Breast epithelium (tissue), 4 donors: ENCODE measurements at regions not wholly inside any gene's neighbourhood (a gene's known extent, or its start where the extent isn't known, plus 50 kb on each side); places are given as distances from the start of the nearest gene placed in this dataset.

Experiments
- DNase-seq, 2 donors: peaks; one replicate each; pipeline ENCODE4 v3.0.0-alpha.2; 2019; ENCODE audit warnings: low spot score in 2 of 2
- H3K27ac ChIP-seq, 2 donors: fragments of 200-600 bp; sonication (generic) in 1 of 2; one replicate each; pipeline ENCODE4 v1.5.1; 2016 to 2019; ENCODE audit warnings: mild to moderate bottlenecking in 1 of 2
- H3K27me3 ChIP-seq, 2 donors: fragments of 200-600 bp; sonication (generic) in 1 of 2; one replicate each; pipeline versions ENCODE4 v1.5.1 to v1.6.0; 2017 to 2019; ENCODE audit warnings: control low read depth in 1 of 2, mild to moderate bottlenecking in 1 of 2
- H3K36me3 ChIP-seq: fragments of 200-600 bp; one replicate; pipeline ENCODE4 v1.5.1; 2019
- H3K4me1 ChIP-seq, 2 donors: fragments of 200-600 bp; sonication (generic); one replicate each; pipeline ENCODE4 v1.5.1; 2016 to 2019; ENCODE audit warnings: control low read depth in 1 of 2
- H3K4me3 ChIP-seq, 3 donors: fragments of 200-600 bp; sonication (generic); 1 replicate in 2 of 3; 2 replicates in 1 of 3; pipeline ENCODE4 v1.5.1; 2016 to 2019; ENCODE audit warnings: mild to moderate bottlenecking in 3 of 3, moderate library complexity in 2 of 3
- H3K9me3 ChIP-seq, 2 donors: fragments of 200-600 bp; sonication (generic) in 1 of 2; one replicate each; pipeline ENCODE4 v1.5.1; 2016 to 2019; ENCODE audit warnings: control low read depth in 1 of 2
- CTCF ChIP-seq, 3 donors: fragments of 450-650 bp; IDR thresholded peaks; one replicate each; pipeline ENCODE4 v1.5.1; 2016 to 2017; ENCODE audit warnings: antibody characterized with exemption in 3 of 3, mild to moderate bottlenecking in 3 of 3, moderate library complexity in 3 of 3
- POLR2A ChIP-seq: fragments of 450-650 bp; IDR thresholded peaks from one replicate; pipeline ENCODE4 v1.6.1; 2016; ENCODE audit warnings: antibody characterized with exemption, mild to moderate bottlenecking, moderate library complexity
- POLR2AphosphoS5 ChIP-seq, 3 donors: sonication (generic); formaldehyde crosslinking; IDR thresholded peaks; one replicate each; pipeline ENCODE4 v1.6.1; 2017; ENCODE audit warnings: antibody characterized with exemption in 3 of 3
- intact Hi-C: fragments of 100-400 bp; cut with DNase I; formaldehyde crosslinking; loops from one replicate; pipeline ENCODE4 v1.15.1; 2023; ENCODE audit warnings: low total_unique reads

GRCh38 chr2:66694087-66694860, 259.3 kb downstream of the MEIS1 start:
- intact Hi-C loops = no loop called here
- no peaks in the 10 kb centered on the region for H3K4me1 ChIP-seq

GRCh38 chr2:66695226-66695735, 260.4 kb downstream of the MEIS1 start:
- DNase-seq = no peak
- Histone ChIP-seq H3K27ac (peak overlapping the region in 1 of 2 donors; percentile 25), H3K9me3 (no peaks in the 10 kb centered on the region), H3K27me3 (no peaks in the 10 kb centered on the region), H3K36me3 (no peaks in the 10 kb centered on the region), H3K4me1 (no peaks in the 10 kb centered on the region), H3K4me3 (no peak overlapping the region)
- intact Hi-C loops = no loop called here
- TF ChIP-seq CTCF (IDR thresholded peaks at IDR 0.05) (no peak), POLR2AphosphoS5 (IDR thresholded peaks at IDR 0.05) (no peak), POLR2A (no peak)

More at GRCh38 chr2:66694087-66694860, 259.3 kb downstream of the MEIS1 start:
- H3K9me3 ChIP-seq = no peaks in the 10 kb centered on the region
- no peaks in the 10 kb centered on the region for H3K27me3 ChIP-seq
- peak overlapping the region in 1 of 2 donors; percentile 0 for H3K27ac ChIP-seq
- TF ChIP-seq POLR2AphosphoS5 (IDR thresholded peaks at IDR 0.05) (no peak), POLR2A (no peak), CTCF (IDR thresholded peaks at IDR 0.05) (no peak)
- no peak for DNase-seq
- H3K36me3 ChIP-seq = no peaks in the 10 kb centered on the region
- peak overlapping the region in 1 of 3 donors; percentile 35 for H3K4me3 ChIP-seq

- no peak for DNase-seq
- Histone ChIP-seq H3K4me1 (no peaks in the 10 kb centered on the region), H3K9me3 (no peaks in the 10 kb centered on the region), H3K36me3 (no peaks in the 10 kb centered on the region), H3K4me3 (no peak overlapping the region), H3K27me3 (no peaks in the 10 kb centered on the region), H3K27ac (peak overlapping the region in 1 of 2 donors; percentile 9)
- intact Hi-C loops = no loop called here
- TF ChIP-seq POLR2AphosphoS5 (IDR thresholded peaks at IDR 0.05) (no peak), CTCF (IDR thresholded peaks at IDR 0.05) (no peak), POLR2A (no peak)
Observed at GRCh38 chr2:66696374-66696773, 261.4 kb downstream of the MEIS1 start.

- TF ChIP-seq POLR2A (no peak), POLR2AphosphoS5 (IDR thresholded peaks at IDR 0.05) (no peak)
- H3K4me3 ChIP-seq = peak overlapping the region in 1 of 3 donors; percentile 1
- intact Hi-C loops = no loop called here
- DNase-seq = no peak
- H3K9me3 ChIP-seq = no peaks in the 10 kb centered on the region
- peak overlapping the region in 1 of 2 donors; percentile 9 for H3K27ac ChIP-seq
- H3K27me3 ChIP-seq = no peaks in the 10 kb centered on the region
- no peaks in the 10 kb centered on the region for H3K36me3 ChIP-seq
- no peaks in the 10 kb centered on the region for H3K4me1 ChIP-seq
Observed at GRCh38 chr2:66696886-66697285, 262.0 kb downstream of the MEIS1 start.

GRCh38 chr2:66697366-66697765, 262.4 kb downstream of the MEIS1 start:
- TF ChIP-seq CTCF (IDR thresholded peaks at IDR 0.05) = no peak
- TF ChIP-seq POLR2AphosphoS5 (IDR thresholded peaks at IDR 0.05) = no peak
- TF ChIP-seq POLR2A = no peak
- no peaks in the 10 kb centered on the region for H3K4me1 ChIP-seq
- peak overlapping the region in 1 of 3 donors; percentile 1 for H3K4me3 ChIP-seq
- H3K27me3 ChIP-seq = no peaks in the 10 kb centered on the region
- H3K36me3 ChIP-seq = no peaks in the 10 kb centered on the region
- no peak for DNase-seq
- intact Hi-C loops = no loop called here
- no peaks in the 10 kb centered on the region for H3K9me3 ChIP-seq
- no peak overlapping the region for H3K27ac ChIP-seq
